Activated naive CD4-positive, alpha-beta T cell (primary cell): ENCODE measurements at regions not wholly inside any gene's neighbourhood (a gene's known extent, or its start where the extent isn't known, plus 50 kb on each side); places are given as distances from the start of the nearest gene placed in this dataset.

Experiments
- DNase-seq, 4 experiments: peaks; one replicate each; lab custom pipeline; 2025; lab: John Stamatoyannopoulos, UW

- no peak for DNase-seq
Measured at GRCh38 chr14:34014936-34015335, 64.1 kb upstream of the EGLN3 start.

- no peak for DNase-seq
Measured at GRCh38 chr14:34013721-34014060, 62.8 kb upstream of the EGLN3 start.

- no peak for DNase-seq
Measured at GRCh38 chr14:34012978-34013720, 62.3 kb upstream of the EGLN3 start.

GRCh38 chr14:34012369-34012768 is 61.5 kb upstream of the EGLN3 start:
- no peak for DNase-seq

- no peak for DNase-seq
Measured at GRCh38 chr14:34009956-34010355, 59.1 kb upstream of the EGLN3 start.

- no peak for DNase-seq
Measured at GRCh38 chr14:34007902-34008301, 57.0 kb upstream of the EGLN3 start.

- no peak for DNase-seq
Measured at GRCh38 chr14:34005901-34006300, 55.0 kb upstream of the EGLN3 start.

GRCh38 chr14:34004881-34005280 is 54.0 kb upstream of the EGLN3 start:
- no peak for DNase-seq

- no peak for DNase-seq
Measured at GRCh38 chr14:34003691-34004090, 52.8 kb upstream of the EGLN3 start.

- DNase-seq = no peak
Measured at GRCh38 chr14:34003082-34003668, 52.3 kb upstream of the EGLN3 start.
